ENCODE measurements at regions not wholly inside any gene's neighbourhood (a gene's known extent, or its start where the extent isn't known, plus 50 kb on each side); places are given as distances from the start of the nearest gene placed in this dataset.
"Not testable (repeated sequence)": the region's sequence is repeated elsewhere in the genome, so short reads cannot be mapped to it uniquely, and the experiment has no call there.

GRCh38 chr12:32010631-32011336 is 51.6 kb downstream of the RESF1 start:
- no peak for DNase-seq

GRCh38 chr12:32012249-32012785 is 53.1 kb downstream of the RESF1 start:
- DNase-seq: no peak

- DNase-seq: no peak
Measured at GRCh38 chr12:32015036-32015435, 55.8 kb downstream of the RESF1 start.

- DNase-seq: no peak
Measured at GRCh38 chr12:32016680-32017482, 57.7 kb downstream of the RESF1 start.

GRCh38 chr12:32021346-32021773 is 62.1 kb downstream of the RESF1 start:
- no peak for DNase-seq

- DNase-seq: not testable (repeated sequence)
Measured at GRCh38 chr12:32022387-32022786, 63.2 kb downstream of the RESF1 start.

GRCh38 chr12:32023861-32024260 is 64.6 kb downstream of the RESF1 start:
- DNase-seq: not testable (repeated sequence)

GRCh38 chr12:32024884-32025592 is 65.8 kb downstream of the RESF1 start:
- no peak for DNase-seq

GRCh38 chr12:32025906-32026305 is 66.7 kb downstream of the RESF1 start:
- DNase-seq: peak; percentile 69

GRCh38 chr12:32027684-32028365 is 68.6 kb downstream of the RESF1 start:
- DNase-seq: no peak

- no peak for DNase-seq
Measured at GRCh38 chr12:32030151-32030550, 70.9 kb downstream of the RESF1 start.

GRCh38 chr12:32030676-32031075 is 71.5 kb downstream of the RESF1 start:
- DNase-seq: no peak

GRCh38 chr12:32031109-32031508 is 71.9 kb downstream of the RESF1 start:
- DNase-seq: no peak

GRCh38 chr12:32032205-32032810 is 73.1 kb downstream of the RESF1 start:
- no peak for DNase-seq

GRCh38 chr12:32033406-32033805 is 73.2 kb upstream of the BICD1 start:
- no peak for DNase-seq

GRCh38 chr12:32034045-32034444 is 72.6 kb upstream of the BICD1 start:
- DNase-seq: no peak

GRCh38 chr12:32036477-32037263 is 70.0 kb upstream of the BICD1 start:
- no peak for DNase-seq

GRCh38 chr12:32039347-32039746 is 67.3 kb upstream of the BICD1 start:
- DNase-seq: no peak

GRCh38 chr12:32039917-32040575 is 66.6 kb upstream of the BICD1 start:
- no peak for DNase-seq

GRCh38 chr12:32043928-32044549 is 62.6 kb upstream of the BICD1 start:
- DNase-seq: no peak
